GM23248 (cell line): ENCODE measurements at regions not wholly inside any gene's neighbourhood (a gene's known extent, or its start where the extent isn't known, plus 50 kb on each side); places are given as distances from the start of the nearest gene placed in this dataset.

Experiments
- EZH2 ChIP-seq: fragments of 200-600 bp; sonication (generic); IDR thresholded peaks from 2 replicates; pipeline ENCODE4 v1.6.1; 2018; ENCODE audit warnings: antibody characterized with exemption, mild to moderate bottlenecking; ENCODE audit not compliant: insufficient read depth, poor library complexity, severe bottlenecking
- EZH2phosphoT487 ChIP-seq: fragments of 200-600 bp; sonication (generic); IDR thresholded peaks from 2 replicates; pipeline ENCODE4 v1.6.1; 2018; ENCODE audit warnings: antibody characterized with exemption, moderate library complexity, mild to moderate bottlenecking, low read depth; ENCODE audit not compliant: insufficient read depth

DNA sequence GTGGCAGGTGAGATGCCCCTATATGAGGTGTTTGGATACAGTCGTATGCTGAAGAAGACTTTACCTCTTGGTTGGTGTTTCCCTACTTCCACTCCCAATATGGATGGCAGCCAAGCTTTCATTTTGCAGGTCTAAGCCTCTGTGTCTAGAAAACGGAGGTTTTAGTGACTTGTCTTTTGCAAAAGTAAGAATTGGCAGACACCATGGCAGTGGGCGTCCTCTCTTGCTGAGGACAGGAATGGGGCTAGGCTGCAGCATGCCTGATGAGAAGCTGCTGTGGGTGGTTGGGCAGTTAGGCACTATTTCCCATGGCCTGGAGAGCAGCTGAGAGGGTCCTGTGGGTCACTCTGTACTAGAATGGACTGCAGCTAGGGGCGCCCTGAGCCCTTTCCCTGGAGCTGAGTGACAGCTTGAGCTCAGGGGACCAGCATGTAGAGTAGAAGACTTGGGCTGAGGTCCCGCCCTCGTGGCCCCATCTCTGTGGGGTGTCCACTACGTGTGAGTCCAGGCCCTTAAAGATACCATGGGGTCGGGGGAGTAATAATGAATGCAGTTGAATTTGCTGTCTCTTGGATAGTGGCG lies 127.4 kb downstream of the CDH26 start:
- TF ChIP-seq EZH2, result no peak
- TF ChIP-seq EZH2phosphoT487, result no peak
